ENCODE measurements at regions not wholly inside any gene's neighbourhood (a gene's known extent, or its start where the extent isn't known, plus 50 kb on each side); places are given as distances from the start of the nearest gene placed in this dataset.

- TF ChIP-seq, protein P1, sequence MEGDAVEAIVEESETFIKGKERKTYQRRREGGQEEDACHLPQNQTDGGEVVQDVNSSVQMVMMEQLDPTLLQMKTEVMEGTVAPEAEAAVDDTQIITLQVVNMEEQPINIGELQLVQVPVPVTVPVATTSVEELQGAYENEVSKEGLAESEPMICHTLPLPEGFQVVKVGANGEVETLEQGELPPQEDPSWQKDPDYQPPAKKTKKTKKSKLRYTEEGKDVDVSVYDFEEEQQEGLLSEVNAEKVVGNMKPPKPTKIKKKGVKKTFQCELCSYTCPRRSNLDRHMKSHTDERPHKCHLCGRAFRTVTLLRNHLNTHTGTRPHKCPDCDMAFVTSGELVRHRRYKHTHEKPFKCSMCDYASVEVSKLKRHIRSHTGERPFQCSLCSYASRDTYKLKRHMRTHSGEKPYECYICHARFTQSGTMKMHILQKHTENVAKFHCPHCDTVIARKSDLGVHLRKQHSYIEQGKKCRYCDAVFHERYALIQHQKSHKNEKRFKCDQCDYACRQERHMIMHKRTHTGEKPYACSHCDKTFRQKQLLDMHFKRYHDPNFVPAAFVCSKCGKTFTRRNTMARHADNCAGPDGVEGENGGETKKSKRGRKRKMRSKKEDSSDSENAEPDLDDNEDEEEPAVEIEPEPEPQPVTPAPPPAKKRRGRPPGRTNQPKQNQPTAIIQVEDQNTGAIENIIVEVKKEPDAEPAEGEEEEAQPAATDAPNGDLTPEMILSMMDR (IDR thresholded peaks at IDR 0.05) = no peak
- no peak for TF ChIP-seq POLR2A (IDR thresholded peaks at IDR 0.05)
Observed at GRCh38 chr17:83192161-83192788, 112.9 kb downstream of the METRNL start.
